Ecto neural progenitor cell (in vitro differentiated cells): ENCODE measurements at regions not wholly inside any gene's neighbourhood (a gene's known extent, or its start where the extent isn't known, plus 50 kb on each side); places are given as distances from the start of the nearest gene placed in this dataset.

Experiments used
- DNase-seq: peaks from one replicate; pipeline ENCODE4 v3.0.0-alpha.2; 2018; ENCODE audit warnings: low spot score

DNA sequence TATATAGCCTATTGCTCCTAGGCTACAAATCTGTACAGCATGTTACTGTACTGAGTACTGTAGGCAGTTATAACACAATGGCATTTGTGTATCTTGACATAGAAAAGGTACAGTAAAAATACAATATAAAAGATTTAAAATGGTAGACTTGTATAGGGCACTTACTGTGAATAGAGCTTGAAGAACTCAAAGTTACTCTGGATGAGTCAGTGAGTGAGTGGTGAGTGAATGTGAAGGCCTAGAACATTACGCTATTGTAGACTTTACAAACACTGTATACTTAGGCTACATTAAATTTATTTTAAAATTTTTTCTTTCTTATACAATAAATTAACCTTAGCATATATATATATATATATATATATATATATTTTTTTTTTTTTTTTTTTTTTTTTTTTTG, 140.0 kb upstream of the UBE2E1 start:
- DNase-seq, result no peak

DNA sequence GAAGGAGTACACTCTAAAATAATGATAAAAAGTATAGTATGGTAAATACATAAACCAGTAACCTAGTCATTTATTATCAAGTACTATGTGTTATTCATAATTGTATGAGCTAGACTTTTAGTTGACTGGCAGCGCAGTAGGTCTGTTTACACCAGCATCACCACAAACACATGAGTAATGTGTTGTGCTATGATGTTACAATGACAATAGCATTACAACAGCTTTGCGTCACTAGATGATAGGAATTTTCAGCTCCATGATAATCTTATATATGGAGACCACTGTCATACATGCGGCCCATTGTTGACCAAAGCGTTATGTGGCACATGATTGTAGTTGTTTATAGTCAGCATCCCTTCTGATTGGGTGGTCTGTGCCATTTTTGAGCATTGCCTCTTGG, 138.9 kb upstream of the UBE2E1 start:
- DNase-seq, result no peak

GRCh38 chr3:23667536-23668429, 138.0 kb upstream of the UBE2E1 start:
- no peak for DNase-seq

DNA sequence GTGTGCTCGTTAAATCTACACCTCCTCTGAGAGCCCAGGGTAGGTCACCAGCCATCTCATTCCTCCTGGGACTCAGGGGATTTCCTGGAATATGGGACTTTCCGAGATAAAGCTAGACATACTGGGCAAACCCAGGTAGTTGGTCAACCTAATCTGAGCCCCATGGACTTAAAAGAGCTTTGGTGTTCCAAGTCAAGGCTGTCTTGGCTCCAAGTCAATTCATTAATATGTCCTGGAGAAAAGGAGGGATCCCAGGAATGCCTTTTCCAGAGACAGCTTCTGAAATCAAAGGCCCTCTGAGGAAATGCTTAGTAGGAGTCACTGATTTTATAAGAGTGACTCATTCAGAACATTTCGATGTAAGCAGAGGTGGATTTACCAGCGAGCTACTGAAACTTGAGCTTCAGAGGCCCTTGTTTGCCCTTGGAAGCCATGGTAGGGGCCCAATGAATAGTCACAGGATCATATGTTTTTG, 137.3 kb upstream of the UBE2E1 start:
- no peak for DNase-seq

DNA sequence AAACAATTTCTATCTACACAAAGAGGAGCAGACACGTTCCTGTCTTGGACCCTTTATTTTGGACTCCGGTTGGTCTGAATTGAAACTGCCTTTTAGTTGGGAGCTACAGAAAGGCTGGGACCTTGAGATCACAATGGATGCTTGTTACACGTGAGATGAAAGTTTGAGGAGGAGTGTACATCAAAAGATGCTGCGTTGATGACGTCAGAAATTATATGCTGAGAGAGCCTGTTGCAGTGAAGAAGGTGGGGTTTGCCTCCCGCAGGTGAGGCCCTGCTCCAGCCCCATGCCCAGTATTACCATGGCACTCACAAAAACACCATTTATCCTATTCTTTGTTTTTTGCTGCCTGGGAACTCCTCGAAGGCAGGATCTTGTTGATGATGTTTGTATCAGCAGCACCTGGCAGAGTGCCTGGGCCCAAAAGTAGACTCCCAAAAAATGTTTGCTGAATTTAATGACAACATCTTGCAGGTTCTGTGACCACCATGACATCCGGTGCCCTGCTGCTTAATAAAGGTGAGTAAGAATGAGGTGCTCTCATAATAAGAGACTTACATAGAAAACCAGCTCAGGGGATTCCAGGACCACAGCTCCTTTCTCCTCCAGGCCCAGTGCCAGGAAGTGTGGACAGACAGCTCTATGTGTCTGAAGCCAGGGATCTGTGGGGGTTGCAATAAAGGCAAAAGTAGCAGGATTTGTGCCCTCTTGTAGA, 136.1 kb upstream of the UBE2E1 start:
- DNase-seq, result no peak

- no peak for DNase-seq
Observed at GRCh38 chr3:23671851-23672589, 133.7 kb upstream of the UBE2E1 start.

GRCh38 chr3:23672628-23673027, 133.1 kb upstream of the UBE2E1 start:
- DNase-seq, result no peak

DNA sequence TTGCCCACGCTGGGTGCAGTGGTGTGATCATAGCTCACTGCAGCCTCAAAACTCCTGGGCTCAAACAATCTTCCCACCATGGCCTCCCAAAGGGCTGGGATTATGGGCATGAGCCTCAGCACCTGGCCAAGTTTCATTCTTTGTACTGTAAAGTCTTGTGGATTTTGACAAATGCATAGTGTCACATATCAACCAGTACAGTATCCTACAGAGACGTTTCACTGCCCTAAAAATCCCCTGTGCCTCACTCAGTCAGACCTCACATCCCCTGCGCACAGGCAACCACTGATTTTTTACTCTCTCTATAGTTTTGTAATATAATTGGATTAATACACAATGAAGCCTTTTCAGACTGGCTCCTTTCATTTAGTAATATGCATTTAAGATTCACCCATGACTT, 130.7 kb upstream of the UBE2E1 start:
- no peak for DNase-seq

DNA sequence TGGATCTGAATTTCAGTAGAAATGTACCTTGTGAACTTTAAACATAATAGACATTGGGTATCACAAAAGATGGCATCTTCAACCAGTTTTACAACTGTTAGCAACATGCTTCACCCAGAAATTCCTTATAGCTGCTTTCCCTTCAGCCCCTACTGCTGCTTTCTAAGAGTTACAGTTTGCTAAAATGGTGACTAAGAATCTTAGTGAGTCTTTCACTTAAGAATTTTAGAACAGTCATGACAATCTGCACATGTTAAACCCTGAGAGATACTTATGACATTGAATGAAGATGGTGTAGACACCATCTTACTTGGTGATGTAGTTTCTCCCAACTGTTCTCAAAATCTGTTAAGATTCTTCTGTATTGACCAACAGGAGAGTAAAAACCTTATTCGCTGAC, 129.7 kb upstream of the UBE2E1 start:
- DNase-seq, result no peak

DNA sequence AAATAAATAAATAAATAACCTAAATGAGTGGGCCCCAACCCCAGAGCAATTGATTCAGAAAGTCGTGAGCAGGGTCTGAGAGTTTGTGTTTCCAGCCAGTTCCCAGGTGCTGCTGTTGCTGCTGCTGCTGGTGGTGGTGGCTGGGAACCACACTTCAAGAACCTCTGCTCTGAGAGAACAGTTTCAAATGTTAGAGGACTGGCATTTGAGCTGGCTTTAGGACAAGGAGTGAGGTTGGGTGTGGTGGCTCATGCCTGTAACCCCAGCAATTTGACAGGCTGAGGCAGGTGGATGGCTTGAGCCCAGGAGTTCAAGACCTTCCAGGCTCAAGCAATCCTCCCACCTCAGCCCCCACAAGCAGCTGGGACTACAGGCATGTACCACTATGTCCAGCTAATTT, 123.1 kb upstream of the UBE2E1 start:
- no peak for DNase-seq

DNA sequence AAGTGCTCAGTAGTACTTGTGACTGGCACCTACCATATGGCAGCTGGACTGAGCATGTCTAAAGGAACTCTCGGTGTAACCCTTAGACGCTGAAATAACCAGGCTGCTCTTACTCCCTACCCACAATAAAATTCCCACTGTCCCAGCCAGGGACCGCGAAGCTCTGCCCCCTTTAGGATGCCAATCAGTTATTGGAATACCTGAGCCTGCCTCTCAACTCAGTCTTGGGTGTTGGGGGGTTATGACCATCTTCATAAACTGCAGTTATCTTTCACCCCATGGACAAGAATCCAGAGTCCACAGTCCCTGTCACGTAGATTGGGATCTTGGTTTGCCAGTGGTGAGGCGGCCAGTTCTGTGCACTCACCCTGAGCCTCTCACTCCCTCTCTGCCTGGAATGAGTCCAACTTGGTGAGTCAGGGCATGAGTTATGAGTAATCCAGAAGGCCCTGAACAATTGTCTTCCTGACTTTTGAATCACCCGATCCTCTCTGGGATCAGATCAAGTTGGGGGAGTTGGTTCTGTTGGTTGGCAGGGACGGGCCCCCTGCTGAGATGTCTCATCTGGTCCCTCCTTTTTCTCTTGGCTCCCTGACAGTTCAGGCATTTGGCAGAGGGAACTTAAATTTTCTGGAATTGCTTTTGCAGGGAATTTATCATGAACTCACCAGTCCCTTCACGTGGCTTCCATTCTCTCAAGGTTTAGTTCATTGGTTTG, 120.1 kb upstream of the UBE2E1 start:
- DNase-seq, result no peak

- DNase-seq, result no peak
Observed at GRCh38 chr3:23686519-23686918, 119.2 kb upstream of the UBE2E1 start.

- no peak for DNase-seq
Observed at GRCh38 chr3:23691357-23691895, 114.3 kb upstream of the UBE2E1 start.

DNA sequence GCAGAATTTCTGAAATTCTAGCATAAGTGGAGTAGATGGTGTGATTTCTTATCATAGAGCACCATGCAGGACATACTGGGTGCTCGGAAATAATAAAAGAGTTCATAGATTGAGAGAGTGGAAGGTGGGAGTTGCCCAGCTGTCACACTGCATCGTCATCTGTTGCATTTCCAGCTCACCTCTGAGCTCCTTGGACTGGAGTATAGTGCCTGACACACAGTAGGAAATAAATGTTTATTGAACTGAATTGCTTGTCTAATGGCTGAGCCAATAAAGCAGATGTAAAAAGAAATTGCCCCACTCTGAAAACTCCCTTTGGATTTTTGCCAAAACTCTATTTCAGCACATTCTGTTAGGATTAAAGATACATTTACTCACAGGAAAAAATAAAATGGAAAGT, 108.9 kb upstream of the UBE2E1 start:
- DNase-seq, result no peak

DNA sequence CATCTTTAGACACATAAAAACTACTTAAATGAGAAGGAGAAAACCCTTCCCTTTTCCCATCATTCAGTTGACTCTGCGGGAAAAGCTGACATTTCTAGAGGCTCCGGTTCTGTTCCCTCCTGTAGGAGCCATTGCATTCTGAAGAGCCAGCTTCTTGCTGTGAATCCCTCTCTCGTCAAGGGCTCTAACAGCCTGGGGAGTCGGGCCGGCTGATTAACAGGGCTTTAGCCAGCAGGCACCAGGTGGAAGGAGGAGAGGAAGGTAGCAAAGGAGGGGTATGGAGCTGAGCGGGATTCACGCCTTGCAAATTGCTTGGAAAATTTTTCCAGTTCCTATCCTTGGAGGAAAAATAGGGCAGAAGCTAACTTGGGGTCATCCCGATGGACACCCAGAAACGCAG, 108.3 kb upstream of the UBE2E1 start:
- no peak for DNase-seq

- DNase-seq, result no peak
Observed at GRCh38 chr3:23698652-23699313, 107.0 kb upstream of the UBE2E1 start.

DNA sequence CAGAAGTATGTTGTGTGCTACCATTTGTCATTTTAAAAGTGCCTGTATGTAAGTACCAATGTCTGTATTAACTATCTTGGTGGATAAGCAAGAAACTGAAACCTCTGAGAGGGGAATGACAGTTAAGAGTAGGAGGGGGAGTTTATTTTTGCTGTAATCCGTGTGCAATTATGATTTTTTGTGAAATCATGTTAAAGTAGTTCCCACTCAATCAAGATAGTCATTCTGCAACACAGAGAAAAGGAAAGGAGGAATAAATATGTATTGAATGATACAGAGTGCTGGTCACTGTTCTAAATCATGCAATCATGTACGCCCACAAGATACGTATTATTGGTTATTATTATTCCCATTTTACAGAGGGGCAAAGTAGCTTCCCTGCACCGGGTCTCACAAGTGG, 105.1 kb upstream of the UBE2E1 start:
- DNase-seq, result no peak

GRCh38 chr3:23701716-23702597, 103.8 kb upstream of the UBE2E1 start:
- no peak for DNase-seq

- DNase-seq, result no peak
Observed at GRCh38 chr3:23704298-23704697, 101.5 kb upstream of the UBE2E1 start.

DNA sequence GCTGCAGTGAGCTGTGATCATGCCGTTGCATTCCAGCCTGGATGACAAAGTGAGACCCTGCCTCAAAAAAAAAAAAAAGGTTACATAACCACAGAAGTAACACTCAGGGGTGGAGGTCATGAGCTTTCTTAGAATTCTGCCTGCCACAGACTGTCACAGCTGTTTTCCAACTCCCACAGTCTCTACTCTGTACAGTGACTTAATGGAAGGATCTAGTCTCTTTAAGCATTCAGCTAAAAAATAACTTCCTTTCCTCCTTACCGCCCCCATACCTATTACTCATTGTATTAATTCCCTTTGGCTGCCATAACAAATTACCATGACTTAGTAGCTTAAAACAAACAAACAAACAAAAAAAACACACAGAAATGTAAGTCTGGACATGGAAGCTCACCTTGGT, 99.6 kb upstream of the UBE2E1 start:
- no peak for DNase-seq
